Stomach smooth muscle (tissue), 2 donors: ENCODE measurements at regions not wholly inside any gene's neighbourhood (a gene's known extent, or its start where the extent isn't known, plus 50 kb on each side); places are given as distances from the start of the nearest gene placed in this dataset.
A peak's percentile ranks its signal among the peaks of the same experiment; 100 is the strongest.

Experiments used
- H3K27ac ChIP-seq: one replicate; pipeline ENCODE4 v1.7.0; 2013; ENCODE audit warnings: mild to moderate bottlenecking, low read length, inconsistent platforms
- H3K27me3 ChIP-seq, 2 donors: one replicate each; pipeline ENCODE4 v1.7.0; 2013; ENCODE audit warnings: low read length in 2 of 2; ENCODE audit not compliant: insufficient read depth in 2 of 2, control insufficient read depth in 1 of 2
- H3K36me3 ChIP-seq, 2 donors: one replicate each; pipeline ENCODE4 v1.7.0; 2013; ENCODE audit warnings: low read length in 2 of 2; ENCODE audit not compliant: control insufficient read depth in 2 of 2, insufficient read depth in 2 of 2
- H3K4me1 ChIP-seq: one replicate; pipeline ENCODE4 v1.7.0; 2013; ENCODE audit warnings: low read length; ENCODE audit not compliant: control insufficient read depth, insufficient read depth
- H3K4me3 ChIP-seq, 2 donors: one replicate each; pipeline ENCODE4 v1.7.0; 2013; ENCODE audit warnings: low read length in 2 of 2
- H3K9ac ChIP-seq, 2 donors: one replicate each; pipeline ENCODE4 v1.7.0; 2013; ENCODE audit warnings: low read length in 2 of 2, mild to moderate bottlenecking in 1 of 2
- H3K9me3 ChIP-seq, 2 donors: one replicate each; pipeline ENCODE4 v1.7.0; 2013; ENCODE audit warnings: low read length in 2 of 2; ENCODE audit not compliant: control insufficient read depth in 2 of 2
- donor health status: healthy.
- donor health status: Pancreatic carcinoma.

GRCh38 chr4:183831683-183832082 lies 73.4 kb upstream of the STOX2 start:
- Histone ChIP-seq H3K27me3 (no peaks in the 10 kb centered on the region), H3K4me3 (no peak overlapping the region), H3K36me3 (no peaks in the 10 kb centered on the region), H3K4me1 (no peaks in the 10 kb centered on the region), H3K9me3 (no peaks in the 10 kb centered on the region), H3K27ac (no peak overlapping the region), H3K9ac (no peak overlapping the region)

GRCh38 chr4:183832776-183833450 lies 72.2 kb upstream of the STOX2 start:
- no peak overlapping the region for H3K9ac ChIP-seq
- no peak overlapping the region for H3K27ac ChIP-seq
- no peak overlapping the region for H3K4me3 ChIP-seq
- H3K36me3 ChIP-seq, result no peaks in the 10 kb centered on the region
- H3K9me3 ChIP-seq, result no peaks in the 10 kb centered on the region
- H3K27me3 ChIP-seq, result no peaks in the 10 kb centered on the region
- H3K4me1 ChIP-seq, result no peaks in the 10 kb centered on the region

- Histone ChIP-seq H3K9ac (no peak overlapping the region), H3K9me3 (no peaks in the 10 kb centered on the region), H3K4me3 (no peak overlapping the region), H3K4me1 (no peaks in the 10 kb centered on the region), H3K36me3 (no peaks in the 10 kb centered on the region), H3K27me3 (peaks cover 2 to 3% of the 10 kb centered on the region in 2 donors), H3K27ac (no peak overlapping the region)
Measured at GRCh38 chr4:183834252-183834651, 70.9 kb upstream of the STOX2 start.

GRCh38 chr4:183837222-183837621 lies 67.9 kb upstream of the STOX2 start:
- Histone ChIP-seq H3K36me3 (no peaks in the 10 kb centered on the region), H3K9ac (no peak overlapping the region), H3K4me1 (peaks cover 4% of the 10 kb centered on the region), H3K4me3 (no peak overlapping the region), H3K27me3 (peaks cover 2 to 3% of the 10 kb centered on the region in 2 donors), H3K27ac (no peak overlapping the region), H3K9me3 (no peaks in the 10 kb centered on the region)

GRCh38 chr4:183838987-183839712 lies 66.0 kb upstream of the STOX2 start:
- H3K9ac ChIP-seq, result no peak overlapping the region
- H3K27ac ChIP-seq, result no peak overlapping the region
- H3K4me1 ChIP-seq, result peaks cover 5% of the 10 kb centered on the region
- no peak overlapping the region for H3K4me3 ChIP-seq
- H3K36me3 ChIP-seq, result no peaks in the 10 kb centered on the region
- H3K27me3 ChIP-seq, result peaks cover 2 to 3% of the 10 kb centered on the region in 2 donors
- H3K9me3 ChIP-seq, result no peaks in the 10 kb centered on the region

- no peak overlapping the region for H3K4me3 ChIP-seq
- no peak overlapping the region for H3K9ac ChIP-seq
- no peak overlapping the region for H3K27ac ChIP-seq
- H3K4me1 ChIP-seq, result peaks cover 5% of the 10 kb centered on the region
- no peaks in the 10 kb centered on the region for H3K9me3 ChIP-seq
- H3K36me3 ChIP-seq, result no peaks in the 10 kb centered on the region
- H3K27me3 ChIP-seq, result peaks cover 2 to 3% of the 10 kb centered on the region in 2 donors
Measured at GRCh38 chr4:183840311-183840710, 64.8 kb upstream of the STOX2 start.

GRCh38 chr4:183841001-183841400 lies 64.1 kb upstream of the STOX2 start:
- Histone ChIP-seq H3K4me1 (peaks cover 5% of the 10 kb centered on the region), H3K36me3 (no peaks in the 10 kb centered on the region), H3K9me3 (no peaks in the 10 kb centered on the region), H3K27ac (no peak overlapping the region), H3K27me3 (peaks cover 2 to 3% of the 10 kb centered on the region in 2 donors), H3K9ac (no peak overlapping the region), H3K4me3 (no peak overlapping the region)

GRCh38 chr4:183842129-183842528 lies 63.0 kb upstream of the STOX2 start:
- Histone ChIP-seq H3K4me3 (no peak overlapping the region), H3K36me3 (no peaks in the 10 kb centered on the region), H3K9ac (no peak overlapping the region), H3K4me1 (peaks cover 5% of the 10 kb centered on the region), H3K27ac (no peak overlapping the region), H3K27me3 (peaks cover 2 to 3% of the 10 kb centered on the region in 2 donors), H3K9me3 (peaks cover 0 to 4% of the 10 kb centered on the region in 2 donors)

GRCh38 chr4:183843248-183843671 lies 61.8 kb upstream of the STOX2 start:
- H3K27me3 ChIP-seq, result peaks cover 2 to 3% of the 10 kb centered on the region in 2 donors
- no peak overlapping the region for H3K27ac ChIP-seq
- H3K36me3 ChIP-seq, result no peaks in the 10 kb centered on the region
- H3K4me3 ChIP-seq, result no peak overlapping the region
- peak overlapping the region in 1 of 2 donors; percentile 2 for H3K9ac ChIP-seq
- H3K9me3 ChIP-seq, result peaks cover 0 to 5% of the 10 kb centered on the region in 2 donors
- H3K4me1 ChIP-seq, result peaks cover 5% of the 10 kb centered on the region

- Histone ChIP-seq H3K4me1 (peaks cover 8% of the 10 kb centered on the region), H3K4me3 (no peak overlapping the region), H3K9me3 (peaks cover 0 to 5% of the 10 kb centered on the region in 2 donors), H3K36me3 (no peaks in the 10 kb centered on the region), H3K27ac (no peak overlapping the region), H3K27me3 (no peaks in the 10 kb centered on the region), H3K9ac (no peak overlapping the region)
Measured at GRCh38 chr4:183846951-183847350, 58.2 kb upstream of the STOX2 start.

GRCh38 chr4:183848805-183849204 lies 56.3 kb upstream of the STOX2 start:
- Histone ChIP-seq H3K4me3 (peak overlapping the region in 1 of 2 donors; percentile 9), H3K9ac (no peak overlapping the region), H3K27me3 (no peaks in the 10 kb centered on the region), H3K27ac (no peak overlapping the region), H3K36me3 (no peaks in the 10 kb centered on the region), H3K4me1 (peaks cover 6% of the 10 kb centered on the region), H3K9me3 (peaks cover 0 to 5% of the 10 kb centered on the region in 2 donors)
